MV-4-11 (cell line): ENCODE measurements at regions not wholly inside any gene's neighbourhood (a gene's known extent, or its start where the extent isn't known, plus 50 kb on each side); places are given as distances from the start of the nearest gene placed in this dataset.
"Not testable (repeated sequence)": the region's sequence is repeated elsewhere in the genome, so short reads cannot be mapped to it uniquely, and the experiment has no call there.

Experiments used
- DNase-seq: peaks from one replicate; lab custom pipeline; 2025; lab: John Stamatoyannopoulos, UW

DNA sequence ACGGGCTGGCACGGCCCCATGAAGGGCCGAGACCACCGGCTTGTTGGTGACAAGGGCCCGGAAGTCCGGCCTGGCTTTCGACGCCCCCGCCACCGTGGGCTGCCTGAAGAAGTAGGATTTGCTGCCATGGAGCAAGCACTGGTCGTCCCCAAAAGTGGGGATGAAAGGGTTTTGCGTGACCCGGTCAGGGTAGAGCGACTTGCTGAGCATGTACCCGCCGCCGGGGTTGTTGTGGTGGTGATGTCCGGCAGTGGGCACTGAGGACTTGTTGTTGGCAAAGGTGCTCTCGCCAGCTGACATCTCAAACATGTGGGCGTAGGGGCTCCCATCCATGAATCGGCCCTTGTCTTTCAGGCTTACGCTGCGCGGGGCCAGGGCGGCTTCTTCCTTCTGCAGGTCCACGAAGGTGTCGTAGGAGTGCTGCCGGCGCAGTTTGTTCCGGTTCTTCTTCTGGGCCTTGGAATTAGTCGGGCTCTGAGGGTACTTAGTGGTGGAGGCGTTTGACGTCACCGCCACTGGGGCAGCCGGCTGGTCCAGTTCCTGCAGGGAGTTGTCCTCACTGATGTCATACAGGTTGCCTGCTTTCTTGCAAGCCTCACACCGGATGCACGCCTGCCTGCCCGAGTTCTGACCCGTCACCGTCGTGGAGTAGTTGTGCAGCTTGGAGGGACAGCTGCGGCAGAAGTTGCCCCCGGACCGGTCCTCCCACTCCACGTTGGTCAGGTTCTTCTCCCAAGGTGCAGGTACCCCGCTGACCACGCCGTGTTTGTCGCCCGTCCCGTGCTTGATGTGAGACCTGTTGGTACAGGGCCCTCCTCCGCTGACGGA, 366.6 kb downstream of the EMP1 start:
- DNase-seq: no peak

DNA sequence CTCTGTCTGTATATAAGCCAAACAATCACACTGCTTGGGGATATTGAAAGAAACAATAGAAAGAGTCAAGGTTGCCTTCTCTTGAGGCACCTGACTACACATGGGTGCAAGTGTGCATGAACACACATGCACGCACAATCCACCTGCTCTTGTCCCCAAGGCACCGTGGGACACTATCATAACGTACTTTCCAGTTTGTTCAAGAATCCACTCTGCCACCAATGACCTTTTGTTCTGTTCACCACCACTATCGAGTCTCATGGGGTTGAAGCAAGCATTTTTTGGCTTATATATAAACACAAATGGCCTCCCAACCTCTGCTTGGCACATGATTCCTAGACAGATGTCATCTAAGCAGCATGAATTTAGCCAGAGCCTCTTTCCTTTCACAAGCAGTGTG, 365.4 kb downstream of the EMP1 start:
- no peak for DNase-seq

DNA sequence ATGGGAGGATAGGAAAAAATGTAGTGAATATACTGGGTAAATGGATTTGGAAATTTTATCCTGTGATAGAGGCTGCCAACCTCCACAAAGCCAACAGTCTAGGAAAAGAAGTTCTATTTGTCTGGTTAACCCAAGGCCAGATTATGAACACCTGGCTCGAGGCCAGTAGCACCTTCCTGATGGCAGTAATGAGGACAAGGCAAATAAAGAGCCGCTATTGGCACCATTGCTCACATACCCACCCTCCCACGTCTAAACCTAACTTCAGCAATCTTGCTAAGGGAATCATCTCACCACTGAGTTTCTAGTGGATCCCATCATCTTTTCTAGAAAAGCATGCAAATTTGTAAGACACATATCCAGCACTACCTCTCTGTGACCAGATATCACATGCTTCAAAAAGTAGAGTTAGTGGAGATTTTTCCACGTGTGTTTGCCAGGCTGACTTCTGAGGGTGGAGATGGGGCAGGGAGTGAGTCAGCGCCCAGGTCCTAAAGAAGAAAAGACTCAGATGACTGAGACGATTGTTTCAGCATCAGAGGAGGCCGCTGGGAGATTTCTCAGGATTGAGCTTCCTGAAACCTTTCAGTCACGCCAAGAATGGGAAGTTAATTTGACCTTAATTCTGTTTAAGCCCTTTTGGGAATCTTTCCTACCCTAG, 362.9 kb downstream of the EMP1 start:
- no peak for DNase-seq

DNA sequence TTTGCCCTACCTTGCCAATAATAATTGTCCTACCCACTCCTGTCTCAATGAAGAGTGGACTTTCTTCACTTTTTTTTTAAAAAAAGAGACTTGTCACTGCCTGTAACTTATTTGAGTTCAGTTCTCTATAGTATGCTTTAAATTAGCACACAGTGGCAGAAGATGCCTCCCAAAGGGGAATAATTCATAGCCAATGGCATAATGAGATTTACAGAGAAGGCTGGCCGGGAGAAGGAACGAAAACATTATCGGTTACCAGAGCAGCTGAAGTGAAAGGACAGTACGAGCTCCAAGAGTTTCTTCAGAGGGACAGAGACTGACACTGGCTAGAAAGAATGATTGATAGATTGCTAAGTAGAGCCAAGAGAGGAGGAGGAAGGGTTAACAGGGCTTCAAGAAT, 356.3 kb downstream of the EMP1 start:
- no peak for DNase-seq

DNA sequence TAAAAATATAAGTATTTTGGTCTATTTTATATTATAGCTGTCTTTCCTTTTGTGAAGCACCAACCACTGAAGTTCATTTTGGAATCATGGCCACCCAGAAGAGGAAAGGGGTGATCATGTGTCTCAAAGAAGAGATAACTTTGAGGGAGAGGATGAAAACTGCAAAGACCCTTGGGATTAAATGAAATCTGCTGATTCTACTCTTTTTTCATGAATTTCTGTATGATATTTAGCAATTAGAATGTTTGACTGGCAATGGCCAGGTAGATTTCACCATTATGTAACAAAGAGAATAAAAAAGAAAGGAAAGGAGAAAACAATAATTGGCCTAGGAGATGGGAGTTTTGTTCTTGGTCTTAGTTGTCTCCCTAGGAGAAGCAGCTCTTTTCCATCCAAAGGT, 350.8 kb downstream of the EMP1 start:
- no peak for DNase-seq

DNA sequence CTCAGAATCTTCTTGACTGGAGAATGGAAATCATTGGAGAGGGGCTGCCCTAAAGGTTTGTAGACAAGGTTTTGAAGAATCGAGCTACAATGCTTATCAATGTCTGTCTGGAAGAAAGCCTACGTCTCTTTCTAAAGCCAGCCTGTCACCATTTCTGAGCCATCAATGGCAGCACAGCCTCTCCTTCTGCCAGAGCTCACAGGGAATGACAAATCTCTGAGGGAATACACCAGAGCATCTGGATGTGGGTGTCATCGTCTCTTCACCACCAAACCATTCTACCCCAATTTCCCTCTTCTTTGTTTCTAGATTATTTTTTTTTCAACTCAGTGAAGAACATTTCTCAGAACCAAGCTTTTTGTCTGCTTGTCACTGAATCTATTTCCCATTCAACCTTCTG, 349.7 kb downstream of the EMP1 start:
- no peak for DNase-seq

DNA sequence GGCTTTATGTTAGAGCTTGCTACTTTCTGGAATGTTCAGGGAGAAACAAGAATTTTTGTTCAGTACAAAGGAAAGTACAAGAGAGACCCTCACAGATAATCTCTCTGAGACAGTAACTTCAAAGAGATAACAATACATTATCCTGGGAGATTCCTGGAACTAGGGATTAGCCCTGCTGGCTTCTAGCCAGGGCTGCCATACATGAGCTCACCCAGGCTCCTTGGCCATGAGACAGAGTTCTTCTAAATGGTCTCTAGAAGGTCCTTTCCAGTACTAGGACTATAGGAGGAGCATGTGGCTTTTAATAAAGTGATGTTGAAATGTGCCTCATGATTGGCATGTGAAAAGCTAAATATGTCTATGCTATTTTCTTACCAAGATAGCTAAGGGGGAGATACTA, 342.5 kb downstream of the EMP1 start:
- no peak for DNase-seq

DNA sequence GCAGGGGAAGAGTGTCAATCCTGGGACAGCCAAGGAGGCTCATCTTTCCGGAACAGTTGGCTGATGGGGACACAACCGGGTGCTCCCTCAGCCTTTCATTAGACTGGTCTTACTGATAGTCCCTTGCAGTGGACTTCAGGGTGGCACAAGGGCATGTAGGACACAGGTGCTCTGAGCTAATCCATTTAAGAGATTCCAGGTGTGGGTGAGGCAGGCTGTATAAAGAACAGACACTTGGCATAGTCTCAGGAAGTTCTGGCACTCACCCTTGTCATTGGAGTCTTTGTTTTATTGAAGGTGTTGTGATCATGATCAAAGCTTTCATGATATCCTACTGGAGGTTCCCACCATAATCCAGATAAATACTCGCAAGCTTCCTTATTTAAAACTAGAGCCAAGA, 341.6 kb downstream of the EMP1 start:
- no peak for DNase-seq

DNA sequence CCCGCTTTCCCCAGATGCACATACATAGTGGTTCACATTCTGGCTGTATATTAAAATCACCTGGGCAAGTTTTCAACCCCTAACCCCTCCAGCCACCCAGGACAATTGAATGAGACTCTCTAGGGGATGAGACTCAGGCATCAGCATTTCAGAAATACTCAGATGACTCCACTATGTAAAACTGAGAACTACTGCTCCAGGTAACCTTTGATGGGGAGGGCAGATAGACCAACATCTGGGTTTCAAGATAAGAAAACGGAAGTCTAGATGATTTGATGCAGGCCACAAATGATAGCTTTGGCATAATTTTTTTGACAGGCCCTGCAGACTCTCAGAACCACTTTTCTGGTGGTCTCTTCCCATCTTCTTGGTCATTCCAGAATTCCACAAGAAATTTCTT, 341.1 kb downstream of the EMP1 start:
- no peak for DNase-seq

DNA sequence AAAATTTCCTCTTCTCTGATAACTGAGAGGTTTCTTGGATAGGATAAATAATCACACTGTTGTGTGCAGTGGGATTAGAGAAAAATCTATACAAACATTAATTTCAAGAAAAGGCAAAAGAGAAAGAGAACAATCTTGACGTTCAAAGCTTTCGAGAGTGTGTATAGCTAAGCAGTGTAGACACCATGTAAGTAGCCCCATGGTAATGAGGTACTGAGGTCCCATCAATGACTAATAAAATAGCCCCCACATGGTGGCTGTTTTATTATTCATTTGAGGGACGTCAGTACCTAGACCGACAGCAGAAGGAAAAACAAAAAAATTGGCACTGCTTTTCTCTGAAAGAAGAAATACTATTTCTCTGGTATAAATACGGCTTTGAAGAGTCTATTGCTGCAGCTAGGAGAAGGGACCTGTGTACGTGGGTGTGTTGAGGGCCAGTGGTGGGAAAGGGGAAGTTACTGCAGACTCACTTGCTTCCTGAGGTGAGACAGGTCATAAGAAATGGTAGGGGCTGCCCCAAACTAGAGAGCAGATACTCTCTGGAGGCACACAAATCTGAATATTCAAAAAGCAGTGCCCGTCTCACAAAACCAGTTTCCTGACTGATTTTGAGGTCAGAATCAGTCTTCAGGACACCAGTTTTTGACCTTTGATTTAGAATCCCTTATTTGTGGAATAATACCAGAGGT, 339.8 kb downstream of the EMP1 start:
- no peak for DNase-seq

DNA sequence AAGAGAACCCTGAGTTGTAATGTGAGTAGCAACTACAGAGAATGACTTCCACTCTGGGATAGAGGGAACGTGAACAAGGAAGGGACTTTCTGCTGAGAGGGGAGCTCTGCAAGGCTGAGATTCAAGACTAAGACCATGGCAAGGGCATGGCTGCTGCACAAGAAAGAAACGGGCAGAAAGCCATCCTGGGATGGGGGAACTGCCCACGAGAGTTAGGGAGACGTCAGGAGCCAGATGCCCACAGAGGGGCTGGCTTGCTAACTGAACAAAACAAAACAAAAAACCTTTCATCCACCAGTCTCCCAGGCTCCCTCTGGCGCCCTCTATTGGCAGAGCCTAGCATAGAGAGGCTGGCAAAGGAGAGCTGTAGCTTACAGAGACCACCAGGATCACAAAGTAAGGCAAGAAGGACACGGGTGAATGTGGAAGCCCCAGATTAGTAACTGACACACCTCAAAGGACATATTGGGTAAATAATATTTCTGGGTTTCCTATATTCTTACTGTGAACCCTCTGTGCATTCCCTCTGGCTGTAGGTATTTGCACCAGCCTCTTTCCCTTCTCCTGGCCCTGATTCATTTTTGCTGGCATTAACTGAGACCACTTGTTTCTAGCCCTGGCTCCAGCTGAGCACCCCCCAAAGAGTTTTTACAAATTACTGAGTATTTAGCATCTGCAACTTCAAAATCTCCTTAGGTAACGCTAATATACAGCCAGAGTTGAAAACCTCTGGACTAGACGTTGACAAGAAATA, 338.3 kb downstream of the EMP1 start:
- no peak for DNase-seq

DNA sequence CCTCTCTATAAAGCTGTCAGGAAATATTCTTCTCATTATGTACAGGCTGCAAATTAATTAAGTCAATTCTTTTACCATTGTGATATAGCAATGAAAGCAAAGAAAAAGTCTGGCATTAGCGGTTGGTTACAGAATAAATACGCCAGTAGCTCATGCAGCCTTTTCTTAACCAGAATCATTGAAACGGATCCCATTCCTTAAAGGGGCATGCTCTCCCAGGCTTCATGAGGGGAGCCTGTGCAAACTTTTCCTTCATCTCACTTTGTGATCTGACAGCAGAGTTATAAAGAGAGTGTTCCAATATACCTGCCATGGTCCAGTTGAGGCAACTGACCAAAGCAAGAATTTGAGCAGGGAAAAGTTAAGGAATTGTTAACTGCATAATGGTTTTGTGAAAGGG, 337.7 kb downstream of the EMP1 start:
- no peak for DNase-seq

DNA sequence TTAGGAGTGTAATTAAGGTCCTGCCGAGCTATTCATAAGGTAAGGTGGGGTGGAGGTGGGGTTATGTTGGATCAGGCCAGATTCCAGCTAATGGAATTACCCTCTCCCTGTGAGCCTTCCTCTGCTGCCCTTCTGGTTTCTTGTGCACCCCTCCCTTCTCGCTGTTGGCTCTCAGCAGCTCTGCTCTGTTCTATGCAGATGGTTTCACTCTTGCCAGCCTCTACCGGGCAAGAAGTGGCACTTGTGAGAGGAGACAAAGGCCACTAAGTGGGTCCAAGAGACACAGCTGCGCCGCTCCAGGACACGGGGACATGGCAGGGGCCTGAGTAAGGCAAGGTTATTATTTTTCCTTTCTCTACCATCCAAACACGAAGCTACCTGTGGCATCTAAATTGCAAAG, 334.4 kb downstream of the EMP1 start:
- DNase-seq: no peak

DNA sequence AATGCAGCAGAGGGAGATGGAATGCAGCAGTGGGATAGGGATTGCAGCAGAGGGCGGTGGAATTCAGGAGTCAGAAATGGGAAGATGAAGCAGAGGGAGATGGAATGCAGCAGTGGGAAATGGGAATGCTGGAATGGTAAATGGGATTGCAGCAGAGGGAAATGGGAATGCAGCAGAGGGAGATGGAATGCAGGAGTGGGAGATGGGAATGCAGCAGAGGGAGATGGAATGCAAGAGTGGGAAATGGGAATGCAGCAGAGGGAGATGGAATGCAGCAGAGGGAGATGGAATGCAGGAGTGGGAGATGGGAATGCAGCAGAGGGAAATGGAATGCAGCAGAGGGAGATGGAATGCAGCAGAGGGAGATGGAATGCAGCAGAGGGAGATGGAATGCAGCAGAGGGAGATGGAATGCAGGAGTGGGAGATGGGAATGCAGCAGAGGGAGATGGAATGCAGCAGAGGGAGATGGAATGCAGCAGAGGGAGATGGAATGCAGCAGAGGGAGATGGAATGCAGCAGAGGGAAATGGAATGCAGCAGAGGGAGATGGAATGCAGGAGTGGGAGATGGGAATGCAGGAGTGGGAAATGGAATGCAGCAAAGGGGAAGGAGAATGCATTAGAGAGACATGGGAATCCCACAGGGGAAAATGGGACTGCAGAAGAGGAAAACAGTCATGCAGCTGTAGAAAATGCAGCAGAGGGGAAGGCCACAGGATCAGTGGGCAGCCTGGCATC, 329.8 kb downstream of the EMP1 start:
- DNase-seq: not testable (repeated sequence)

DNA sequence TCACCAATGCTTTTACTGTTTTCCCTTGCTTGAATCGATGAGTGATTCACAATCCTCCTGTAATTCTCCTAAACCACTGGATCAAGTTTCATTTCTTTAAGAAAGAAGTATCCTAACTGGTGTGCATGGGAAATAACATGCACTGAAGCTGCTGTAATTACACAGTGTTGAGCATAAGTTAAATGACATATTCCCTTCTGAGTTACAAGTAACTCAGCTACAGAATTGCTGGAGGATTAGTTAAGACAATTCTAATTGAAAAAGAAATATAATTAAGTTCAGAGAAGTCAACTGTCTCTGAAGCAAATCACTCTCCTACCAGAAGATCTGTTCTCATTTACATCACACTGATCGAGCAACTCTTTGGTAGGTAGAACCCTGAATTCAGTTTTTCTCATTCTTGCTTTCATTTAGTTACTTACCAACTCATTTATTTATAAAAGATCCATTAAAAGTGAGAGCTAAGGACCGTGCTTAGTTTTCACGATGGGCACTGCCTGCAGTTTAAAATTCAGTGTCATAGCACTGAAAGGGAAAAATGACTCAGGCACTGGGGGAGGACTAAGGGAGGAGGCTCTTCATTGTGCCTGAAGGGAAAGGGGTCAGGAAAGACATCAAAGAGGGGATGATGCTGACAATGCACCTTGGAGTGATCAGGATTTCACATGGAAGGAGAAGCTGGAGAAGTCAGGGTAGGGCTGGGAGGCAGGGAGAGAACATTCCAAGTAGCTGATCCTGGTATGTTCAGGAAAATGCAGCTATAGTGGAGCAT, 327.2 kb downstream of the EMP1 start:
- no peak for DNase-seq

DNA sequence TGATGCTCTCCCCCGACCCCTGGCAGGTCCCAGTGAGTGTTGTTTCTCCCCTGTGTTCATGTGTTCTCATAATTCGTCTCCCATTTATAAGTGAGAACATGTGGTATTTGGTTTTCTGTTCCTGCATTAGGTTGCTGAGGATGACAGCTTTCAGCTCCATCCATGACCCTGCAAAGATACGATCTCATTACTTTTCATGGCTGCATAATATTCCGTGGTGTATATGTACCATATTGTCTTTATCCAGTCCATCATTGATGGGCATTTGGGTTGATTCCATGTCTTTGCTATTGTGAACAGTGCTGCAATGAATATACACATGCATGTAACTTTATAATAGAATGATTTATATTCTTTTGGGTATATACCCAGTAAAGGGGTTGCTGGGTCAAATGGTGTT, 321.5 kb downstream of the EMP1 start:
- DNase-seq: not testable (repeated sequence)

DNA sequence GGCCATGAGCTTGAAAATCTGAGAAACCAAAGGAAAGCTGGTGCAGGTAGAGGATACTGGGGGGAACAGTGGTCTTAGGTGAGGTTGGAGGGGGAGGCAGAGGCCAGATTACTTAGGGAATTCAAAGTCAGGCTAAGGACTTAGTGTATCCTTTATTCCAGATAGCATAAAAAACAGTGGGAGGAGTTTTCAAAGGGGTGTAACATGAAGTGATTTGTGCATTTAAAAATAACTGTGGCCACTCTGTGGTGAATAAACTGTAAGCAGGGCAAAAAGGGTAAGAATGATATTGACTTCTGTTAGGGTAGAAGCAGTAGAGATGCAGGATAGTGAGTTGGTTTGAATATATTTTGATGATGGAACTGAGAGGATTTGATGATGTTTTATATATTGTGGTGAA, 313.2 kb downstream of the EMP1 start:
- no peak for DNase-seq

DNA sequence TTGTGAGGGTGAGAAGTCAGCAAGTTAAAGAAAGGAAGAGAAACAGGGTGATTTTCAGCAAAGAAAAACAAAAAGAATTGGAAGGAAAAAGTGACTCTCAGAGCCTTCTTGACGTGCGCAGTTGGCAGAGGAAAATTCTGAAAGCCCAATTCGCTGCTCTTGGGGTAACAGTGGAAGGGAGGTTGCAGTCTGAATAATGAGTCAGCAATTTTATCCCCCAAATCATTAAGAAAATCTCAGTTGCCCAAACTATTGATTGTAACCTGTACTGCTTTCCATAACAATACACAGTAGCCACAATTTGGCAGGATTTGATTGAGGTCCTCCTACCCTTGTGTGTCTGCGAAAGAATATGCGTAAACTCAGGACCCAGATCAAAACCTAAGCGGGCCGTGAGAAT, 309.1 kb downstream of the EMP1 start:
- DNase-seq: no peak

DNA sequence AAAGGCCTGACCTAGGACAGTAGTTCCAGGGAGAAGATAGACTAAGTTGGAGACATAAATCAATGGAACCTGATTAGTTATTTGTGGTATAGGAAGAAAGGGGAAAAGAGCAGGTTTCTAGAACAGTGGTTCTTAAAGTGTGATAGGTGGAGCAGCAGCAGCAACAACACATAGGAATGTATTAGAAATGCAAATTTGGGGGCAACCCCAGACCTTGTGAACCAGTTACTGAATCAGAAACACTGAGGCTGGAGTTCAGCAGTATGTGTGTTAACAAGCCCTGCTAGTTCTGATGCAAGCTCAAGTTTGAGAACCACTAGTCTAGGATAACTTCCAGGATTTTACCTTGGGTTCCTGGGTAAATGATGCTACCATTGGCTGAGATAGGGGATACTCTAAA, 308.7 kb downstream of the EMP1 start:
- DNase-seq: no peak

DNA sequence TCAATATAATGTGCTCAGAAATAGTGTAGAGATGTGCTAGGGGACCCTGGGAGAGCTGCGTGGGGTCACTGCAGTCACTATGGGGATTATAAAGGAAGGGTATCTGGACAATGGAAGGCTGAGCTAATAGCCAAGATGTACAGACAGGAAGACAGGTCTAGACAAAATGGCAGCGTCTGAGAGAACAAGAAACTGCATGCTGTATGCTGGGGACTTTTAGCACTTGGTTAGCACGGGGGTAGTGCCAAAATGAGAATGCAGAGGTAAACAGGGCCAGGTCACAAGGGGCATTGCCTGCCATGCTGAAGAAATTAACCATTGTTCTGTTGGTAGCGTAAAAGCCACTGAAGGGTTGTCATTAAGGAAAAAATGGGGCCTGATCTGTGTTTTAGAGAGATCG, 308.2 kb downstream of the EMP1 start:
- DNase-seq: no peak

DNA sequence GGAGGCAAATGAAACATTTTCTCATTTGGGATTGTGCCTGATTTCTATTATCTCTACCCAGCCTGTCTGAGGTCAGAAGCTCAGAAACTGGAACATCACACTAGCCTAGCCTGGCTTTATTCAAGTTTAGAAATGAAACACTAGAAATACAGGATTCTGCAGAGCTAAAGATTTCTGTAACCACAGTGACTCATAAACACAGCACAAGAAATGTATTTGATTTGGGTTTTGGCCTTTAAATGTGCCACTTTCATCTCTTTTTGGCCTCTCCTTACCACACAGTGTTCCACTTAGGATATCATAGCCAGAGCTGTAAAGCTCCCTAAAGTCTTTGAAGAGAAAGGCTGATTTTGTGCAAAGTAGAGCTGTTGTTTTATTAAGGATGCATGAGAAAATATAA, 307.5 kb downstream of the EMP1 start:
- DNase-seq: no peak
